Neuronal stem cell (in vitro differentiated cells): ENCODE measurements at regions not wholly inside any gene's neighbourhood (a gene's known extent, or its start where the extent isn't known, plus 50 kb on each side); places are given as distances from the start of the nearest gene placed in this dataset.

Experiments
- DNase-seq: peaks from one replicate; pipeline ENCODE4 v3.0.0-alpha.2; 2013; ENCODE audit warnings: low spot score
- H2AFZ ChIP-seq: one replicate; pipeline ENCODE4 v1.6.1; 2013; ENCODE audit warnings: mild to moderate bottlenecking, low read length, inconsistent platforms
- H2AK5ac ChIP-seq: 2 replicates; pipeline ENCODE4 v1.6.1; 2013; ENCODE audit warnings: low read depth, mild to moderate bottlenecking, inconsistent platforms, low read length, moderate library complexity, mixed read lengths
- H2BK120ac ChIP-seq: 2 replicates; pipeline ENCODE4 v1.6.1; 2013; ENCODE audit warnings: low read depth, mild to moderate bottlenecking, inconsistent platforms, low read length, moderate library complexity, mixed read lengths
- H2BK12ac ChIP-seq: one replicate; pipeline ENCODE4 v1.6.1; 2013; ENCODE audit warnings: low read length, inconsistent platforms
- H2BK15ac ChIP-seq: 2 replicates; pipeline ENCODE4 v1.6.1; 2013; ENCODE audit warnings: mild to moderate bottlenecking, low read length, inconsistent platforms, mixed read lengths
- H2BK5ac ChIP-seq: one replicate; pipeline ENCODE4 v1.6.1; 2013; ENCODE audit warnings: inconsistent platforms, mild to moderate bottlenecking, low read length, moderate library complexity
- H3K14ac ChIP-seq: one replicate; pipeline ENCODE4 v1.6.1; 2013; ENCODE audit warnings: low read length, inconsistent platforms
- H3K18ac ChIP-seq: 2 replicates; pipeline ENCODE4 v1.6.1; 2013; ENCODE audit warnings: low read length, inconsistent platforms
- H3K23ac ChIP-seq: 2 replicates; pipeline ENCODE4 v1.6.1; 2013; ENCODE audit warnings: low read depth, mild to moderate bottlenecking, mixed read lengths, low read length, inconsistent platforms; ENCODE audit not compliant: poor library complexity
- H3K27ac ChIP-seq: replicated peaks from 3 replicates; pipeline ENCODE4 v1.5.1; 2013; ENCODE audit warnings: low read length, inconsistent platforms
- H3K27me3 ChIP-seq, 3 experiments: 2 replicates each; pipeline ENCODE4 v1.6.1; 2013; ENCODE audit warnings: low read length in 3 of 3, mild to moderate bottlenecking in 2 of 3, inconsistent platforms in 1 of 3, low read depth in 1 of 3, mixed read lengths in 1 of 3, moderate library complexity in 1 of 3; ENCODE audit not compliant: control insufficient read depth in 3 of 3, insufficient read depth in 3 of 3
- H3K36me3 ChIP-seq, 2 donors: replicated peaks in 1 of 2; 2 replicates each; pipeline ENCODE4 v1.6.1; 2013; ENCODE audit warnings: low read length in 2 of 2; ENCODE audit not compliant: control insufficient read depth in 2 of 2, insufficient read depth in 2 of 2
- H3K4ac ChIP-seq: 2 replicates; pipeline ENCODE4 v1.6.1; 2013; ENCODE audit warnings: inconsistent platforms, mild to moderate bottlenecking, low read length, moderate library complexity
- H3K4me1 ChIP-seq, 2 donors: 1 replicate in 1 of 2; 2 replicates in 1 of 2; pipeline ENCODE4 v1.6.1; 2013; ENCODE audit warnings: low read length in 2 of 2, low read depth in 1 of 2; ENCODE audit not compliant: control insufficient read depth in 2 of 2, insufficient read depth in 1 of 2
- H3K4me2 ChIP-seq: one replicate; pipeline ENCODE4 v1.6.1; 2013; ENCODE audit warnings: mild to moderate bottlenecking, low read length, inconsistent platforms; ENCODE audit not compliant: insufficient read depth, poor library complexity, severe bottlenecking
- H3K4me3 ChIP-seq, 2 donors: 2 replicates each; pipeline ENCODE4 v1.5.1; 2013; ENCODE audit warnings: low read length in 2 of 2, mild to moderate bottlenecking in 2 of 2, inconsistent platforms in 1 of 2, moderate library complexity in 1 of 2
- H3K79me1 ChIP-seq: one replicate; pipeline ENCODE4 v1.6.1; 2013; ENCODE audit warnings: low read depth, mild to moderate bottlenecking, inconsistent platforms, low read length, moderate library complexity
- H3K9ac ChIP-seq: one replicate; pipeline ENCODE4 v1.6.1; 2013; ENCODE audit warnings: mild to moderate bottlenecking, low read depth, low read length, inconsistent platforms; ENCODE audit not compliant: poor library complexity
- H3K9me3 ChIP-seq, 2 donors: replicated peaks in 1 of 2; 2 replicates each; pipeline versions ENCODE3 to v1.6.1; 2013; ENCODE audit warnings: low read length in 2 of 2, mild to moderate bottlenecking in 2 of 2, inconsistent platforms in 1 of 2, low read depth in 1 of 2, mixed read lengths in 1 of 2, moderate library complexity in 1 of 2; ENCODE audit not compliant: control insufficient read depth in 2 of 2, insufficient read depth in 1 of 2
- H4K8ac ChIP-seq: one replicate; pipeline ENCODE4 v1.6.1; 2013; ENCODE audit warnings: low read depth, mild to moderate bottlenecking, inconsistent platforms, low read length, moderate library complexity
- H4K91ac ChIP-seq: one replicate; pipeline ENCODE4 v1.6.1; 2013; ENCODE audit warnings: low read length, low read depth, mild to moderate bottlenecking, inconsistent platforms; ENCODE audit not compliant: poor library complexity
- WGBS, 2 donors: extraction: QIAGEN DNeasy Blood & Tissue Kit; methylation state at CpG; one replicate each; pipeline ENCODE4 v1.1.7; 2013; ENCODE audit warnings: missing lambda C conversion rate in 2 of 2, mixed read lengths in 1 of 2; ENCODE audit not compliant: insufficient read length in 2 of 2, insufficient replicate concordance in 1 of 2; ENCODE audit errors: extremely low coverage in 2 of 2; 5-methylcytosine and 5-hydroxymethylcytosine counted together

GRCh38 chr2:66889632-66889882 lies 454.6 kb downstream of the MEIS1 start:
- DNase-seq: no peak
- WGBS, 2 donors: no CpG with 5 or more reads among the region's 2 CpGs
- no peak overlapping the region for H2AK5ac ChIP-seq
- H3K4me1 ChIP-seq: peaks cover 0 to 2% of the 10 kb centered on the region in 2 donors
- H3K9ac ChIP-seq: no peak overlapping the region
- H3K23ac ChIP-seq: no peak overlapping the region
- no peak overlapping the region for H4K8ac ChIP-seq
- H3K36me3 ChIP-seq: no peaks in the 10 kb centered on the region
- H3K27ac ChIP-seq: no peak overlapping the region
- H4K91ac ChIP-seq: no peak overlapping the region
- no peaks in the 10 kb centered on the region for H3K9me3 ChIP-seq
- H3K79me1 ChIP-seq: no peaks in the 10 kb centered on the region
- H2BK15ac ChIP-seq: no peak overlapping the region
- H2BK5ac ChIP-seq: no peak overlapping the region
- no peak overlapping the region for H2AFZ ChIP-seq
- no peaks in the 10 kb centered on the region for H3K27me3 ChIP-seq
- H3K4ac ChIP-seq: no peak overlapping the region
- no peak overlapping the region for H2BK12ac ChIP-seq
- no peak overlapping the region for H3K4me2 ChIP-seq
- no peak overlapping the region for H3K18ac ChIP-seq
- H3K4me3 ChIP-seq: no peak overlapping the region
- H3K14ac ChIP-seq: no peak overlapping the region
- H2BK120ac ChIP-seq: no peak overlapping the region

GRCh38 chr2:66890166-66890742 lies 455.3 kb downstream of the MEIS1 start:
- H3K27me3 ChIP-seq: no peaks in the 10 kb centered on the region

GRCh38 chr2:66895206-66895605 lies 460.3 kb downstream of the MEIS1 start:
- H3K27me3 ChIP-seq: no peaks in the 10 kb centered on the region
- H4K91ac ChIP-seq: no peak overlapping the region
- H3K18ac ChIP-seq: no peak overlapping the region
- H2AFZ ChIP-seq: no peak overlapping the region
- H3K9ac ChIP-seq: no peak overlapping the region
- no peaks in the 10 kb centered on the region for H3K79me1 ChIP-seq
- no peak overlapping the region for H2BK12ac ChIP-seq
- H3K4me3 ChIP-seq: no peak overlapping the region
- H3K14ac ChIP-seq: no peak overlapping the region
- H3K4me2 ChIP-seq: no peak overlapping the region
- H2BK120ac ChIP-seq: no peak overlapping the region
- no CpG with 5 or more reads among the region's 2 CpGs for WGBS, 2 donors
- no peaks in the 10 kb centered on the region for H3K36me3 ChIP-seq
- no peak overlapping the region for H2AK5ac ChIP-seq
- DNase-seq: no peak
- H2BK5ac ChIP-seq: no peak overlapping the region
- H3K23ac ChIP-seq: no peak overlapping the region
- H2BK15ac ChIP-seq: no peak overlapping the region
- H3K27ac ChIP-seq: no peak overlapping the region
- H4K8ac ChIP-seq: no peak overlapping the region
- H3K4ac ChIP-seq: no peak overlapping the region
- no peaks in the 10 kb centered on the region for H3K9me3 ChIP-seq
- H3K4me1 ChIP-seq: no peaks in the 10 kb centered on the region

More at GRCh38 chr2:66890166-66890742, 455.3 kb downstream of the MEIS1 start:
- Histone ChIP-seq H2AK5ac (no peak overlapping the region), H3K9me3 (no peaks in the 10 kb centered on the region), H3K23ac (no peak overlapping the region), H3K9ac (no peak overlapping the region), H3K18ac (no peak overlapping the region), H2BK120ac (no peak overlapping the region), H3K79me1 (no peaks in the 10 kb centered on the region), H3K4me1 (peaks cover 0 to 2% of the 10 kb centered on the region in 2 donors), H2BK15ac (no peak overlapping the region), H3K14ac (no peak overlapping the region), H3K4ac (no peak overlapping the region), H2AFZ (no peak overlapping the region), H3K4me2 (no peak overlapping the region), H4K8ac (no peak overlapping the region), H4K91ac (no peak overlapping the region), H3K36me3 (no peaks in the 10 kb centered on the region), H2BK12ac (no peak overlapping the region), H3K4me3 (no peak overlapping the region), H2BK5ac (no peak overlapping the region), H3K27ac (no peak overlapping the region)
- no peak for DNase-seq

GRCh38 chr2:66896131-66896530 lies 461.2 kb downstream of the MEIS1 start:
- H3K4me3 ChIP-seq: no peak overlapping the region
- H4K91ac ChIP-seq: no peak overlapping the region
- H3K27ac ChIP-seq: no peak overlapping the region

More at GRCh38 chr2:66896131-66896530, 461.2 kb downstream of the MEIS1 start:
- H2AFZ ChIP-seq: no peak overlapping the region
- H3K4ac ChIP-seq: no peak overlapping the region
- no peak overlapping the region for H3K14ac ChIP-seq
- H3K18ac ChIP-seq: no peak overlapping the region
- no peaks in the 10 kb centered on the region for H3K27me3 ChIP-seq
- no peaks in the 10 kb centered on the region for H3K9me3 ChIP-seq
- DNase-seq: no peak
- H2BK120ac ChIP-seq: no peak overlapping the region
- H3K9ac ChIP-seq: no peak overlapping the region
- H3K23ac ChIP-seq: no peak overlapping the region
- H3K4me2 ChIP-seq: no peak overlapping the region
- H3K36me3 ChIP-seq: no peaks in the 10 kb centered on the region
- H2BK12ac ChIP-seq: no peak overlapping the region
- no peak overlapping the region for H2BK5ac ChIP-seq
- H3K79me1 ChIP-seq: no peaks in the 10 kb centered on the region
- H2AK5ac ChIP-seq: no peak overlapping the region
- no peak overlapping the region for H4K8ac ChIP-seq
- no peaks in the 10 kb centered on the region for H3K4me1 ChIP-seq
- no peak overlapping the region for H2BK15ac ChIP-seq
